ENCODE measurements at regions not wholly inside any gene's neighbourhood (a gene's known extent, or its start where the extent isn't known, plus 50 kb on each side); places are given as distances from the start of the nearest gene placed in this dataset.

GRCh38 chr5:145471026-145471425 is 364.1 kb downstream of the PRELID2 start:
- no peak for TF ChIP-seq CCAR2 (optimal IDR thresholded peaks at IDR 0.05; ENCODE audit: low read depth, low read length)
- TF ChIP-seq FOXA1 (IDR thresholded peaks at IDR 0.05), result no peak
- TF ChIP-seq FOXA1 (CRISPR knock-in tag; IDR thresholded peaks at IDR 0.05), result no peak
- TF ChIP-seq EHMT2 (IDR thresholded peaks at IDR 0.05; ENCODE audit: borderline replicate concordance, low read depth, low read length), result no peak
- no peak for TF ChIP-seq ELK4 (CRISPR knock-in tag; IDR thresholded peaks at IDR 0.05; ENCODE audit: borderline replicate concordance)
- TF ChIP-seq MLX (CRISPR knock-in tag; IDR thresholded peaks at IDR 0.05), result no peak
- TF ChIP-seq NFE2 (CRISPR knock-in tag; IDR thresholded peaks at IDR 0.05), result no peak
- no peak for TF ChIP-seq CTCF (CRISPR knock-in tag; IDR thresholded peaks at IDR 0.05)
- TF ChIP-seq PBX3 (CRISPR knock-in tag; IDR thresholded peaks at IDR 0.05; ENCODE audit: borderline replicate concordance), result no peak
- TF ChIP-seq ZMYM2 (CRISPR knock-in tag; IDR thresholded peaks at IDR 0.05), result no peak
- TF ChIP-seq SMAD1 (CRISPR knock-in tag; IDR thresholded peaks at IDR 0.05; ENCODE audit: borderline replicate concordance, low read depth), result no peak
- no peak for TF ChIP-seq MED13 (CRISPR knock-in tag; IDR thresholded peaks at IDR 0.05)
- no peak for TF ChIP-seq PHF8 (CRISPR knock-in tag; IDR thresholded peaks at IDR 0.05)
- no peak for TF ChIP-seq SNRNP70 (IDR thresholded peaks at IDR 0.05; ENCODE audit: low read depth, low read length)

Measured in HepG2 (cell line).